ENCODE measurements at regions not wholly inside any gene's neighbourhood (a gene's known extent, or its start where the extent isn't known, plus 50 kb on each side); places are given as distances from the start of the nearest gene placed in this dataset.

DNA sequence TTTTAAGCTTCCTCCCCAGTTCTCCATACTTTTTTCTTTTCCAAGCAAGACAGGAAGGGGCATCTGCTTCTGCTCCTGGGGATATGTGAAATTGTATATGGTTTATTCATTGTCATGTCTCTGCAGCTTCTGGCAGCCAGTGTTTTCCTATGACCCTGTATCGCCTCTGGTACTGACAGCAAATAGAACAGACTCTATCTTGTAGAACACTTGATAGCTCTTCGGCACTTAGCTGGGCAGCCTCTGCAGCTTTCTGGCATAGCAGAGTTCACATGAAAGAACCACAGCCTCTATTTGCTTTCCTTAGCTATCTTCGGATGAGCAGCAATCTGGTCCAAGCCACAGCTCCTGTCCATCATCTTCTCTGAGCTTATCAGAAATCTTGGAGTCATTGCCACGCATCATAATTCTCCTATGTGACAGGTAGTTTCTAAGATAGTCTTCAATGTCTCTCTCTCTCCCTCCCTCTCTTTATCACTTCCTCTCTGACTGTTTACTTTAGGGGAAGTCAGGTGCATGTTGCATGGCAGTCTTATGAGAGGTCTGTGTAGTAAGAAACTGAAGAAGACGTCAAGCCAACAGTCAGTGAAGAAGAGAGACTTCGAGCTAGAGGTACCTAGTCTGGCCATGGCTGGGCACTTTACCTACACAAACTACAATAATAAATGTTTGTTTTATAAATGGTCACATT is 627.7 kb upstream of the CDH2 start:
- TF ChIP-seq, protein P1, sequence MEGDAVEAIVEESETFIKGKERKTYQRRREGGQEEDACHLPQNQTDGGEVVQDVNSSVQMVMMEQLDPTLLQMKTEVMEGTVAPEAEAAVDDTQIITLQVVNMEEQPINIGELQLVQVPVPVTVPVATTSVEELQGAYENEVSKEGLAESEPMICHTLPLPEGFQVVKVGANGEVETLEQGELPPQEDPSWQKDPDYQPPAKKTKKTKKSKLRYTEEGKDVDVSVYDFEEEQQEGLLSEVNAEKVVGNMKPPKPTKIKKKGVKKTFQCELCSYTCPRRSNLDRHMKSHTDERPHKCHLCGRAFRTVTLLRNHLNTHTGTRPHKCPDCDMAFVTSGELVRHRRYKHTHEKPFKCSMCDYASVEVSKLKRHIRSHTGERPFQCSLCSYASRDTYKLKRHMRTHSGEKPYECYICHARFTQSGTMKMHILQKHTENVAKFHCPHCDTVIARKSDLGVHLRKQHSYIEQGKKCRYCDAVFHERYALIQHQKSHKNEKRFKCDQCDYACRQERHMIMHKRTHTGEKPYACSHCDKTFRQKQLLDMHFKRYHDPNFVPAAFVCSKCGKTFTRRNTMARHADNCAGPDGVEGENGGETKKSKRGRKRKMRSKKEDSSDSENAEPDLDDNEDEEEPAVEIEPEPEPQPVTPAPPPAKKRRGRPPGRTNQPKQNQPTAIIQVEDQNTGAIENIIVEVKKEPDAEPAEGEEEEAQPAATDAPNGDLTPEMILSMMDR (IDR thresholded peaks at IDR 0.05), result no peak
- Histone ChIP-seq H3K4me3 (no peak overlapping the region), H3K9me3 (peaks cover 0 to 27% (median 9%) of the 10 kb centered on the region in 12 donors), H3K27ac (no peak overlapping the region), H3K27me3 (no peaks in the 10 kb centered on the region), H3K36me3 (no peaks in the 10 kb centered on the region), H3K4me1 (no peaks in the 10 kb centered on the region)
- intact Hi-C loops (cut with DNase I), result loop anchor here in 2 of 10 donors (10.0 kb wide), 1 partner anchor 60 kb away; no protein-coding TSS in a partner anchor
- no peak for DNase-seq
- WGBS, 4 donors, result 53 to 59% (median 57%) methylated on average over 6 of the region's 6 CpGs
- peak in 3 of 4 donors; percentile 36 to 50 (median 38) for ATAC-seq

GRCh38 chr18:28802546-28802945 is 625.6 kb upstream of the CDH2 start:
- no peaks in the 10 kb centered on the region for H3K27me3 ChIP-seq
- no peaks in the 10 kb centered on the region for H3K36me3 ChIP-seq
- no peak for DNase-seq
- 55 to 66% (median 61%) methylated on average over 4 of the region's 4 CpGs for WGBS, 4 donors
- no peak overlapping the region for H3K4me3 ChIP-seq
- intact Hi-C loops (cut with DNase I), result loop anchor here in 2 of 10 donors (10.0 kb wide), 1 partner anchor 62 kb away; no protein-coding TSS in a partner anchor
- TF ChIP-seq POLR2A (IDR thresholded peaks at IDR 0.05), result no peak
- TF ChIP-seq, protein P1 (IDR thresholded peaks at IDR 0.05), result no peak
- no peaks in the 10 kb centered on the region for H3K4me1 ChIP-seq
- H3K9me3 ChIP-seq, result peaks cover 0 to 7% (median 0%) of the 10 kb centered on the region in 12 donors
- H3K27ac ChIP-seq, result no peak overlapping the region
- ATAC-seq, result no peak

DNA sequence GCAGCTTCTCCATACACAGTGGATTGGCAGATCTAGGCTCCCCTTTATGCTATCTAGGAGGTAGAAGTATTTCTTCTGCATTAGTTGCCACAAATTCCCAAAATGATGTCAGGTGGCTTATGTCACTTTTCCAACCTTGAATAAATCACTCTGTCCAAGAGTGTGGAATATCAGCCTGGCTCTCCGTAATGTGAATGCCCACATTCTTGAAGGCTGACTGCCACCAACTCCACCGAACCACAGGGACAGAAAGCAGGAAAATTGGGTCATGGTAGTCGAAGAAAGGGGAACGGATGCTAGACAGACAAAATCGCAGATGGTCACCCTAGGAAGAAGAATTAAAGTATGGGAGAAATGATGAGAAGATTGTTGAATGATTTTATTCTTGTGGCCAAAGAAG is 624.9 kb upstream of the CDH2 start:
- Histone ChIP-seq H3K4me1 (no peaks in the 10 kb centered on the region), H3K4me3 (no peak overlapping the region), H3K9me3 (peaks cover 0 to 4% (median 0%) of the 10 kb centered on the region in 12 donors), H3K27ac (no peak overlapping the region), H3K36me3 (no peaks in the 10 kb centered on the region), H3K27me3 (no peaks in the 10 kb centered on the region)
- no peak for DNase-seq
- intact Hi-C loops (cut with DNase I), result loop anchor here in 2 of 10 donors (10.0 kb wide), 1 partner anchor 63 kb away; no protein-coding TSS in a partner anchor
- WGBS, 4 donors, result 91 to 96% (median 96%) methylated on average over 5 of the region's 5 CpGs
- TF ChIP-seq POLR2A (IDR thresholded peaks at IDR 0.05), result no peak
- TF ChIP-seq, protein P1 (IDR thresholded peaks at IDR 0.05), result no peak
- no peak for ATAC-seq

DNA sequence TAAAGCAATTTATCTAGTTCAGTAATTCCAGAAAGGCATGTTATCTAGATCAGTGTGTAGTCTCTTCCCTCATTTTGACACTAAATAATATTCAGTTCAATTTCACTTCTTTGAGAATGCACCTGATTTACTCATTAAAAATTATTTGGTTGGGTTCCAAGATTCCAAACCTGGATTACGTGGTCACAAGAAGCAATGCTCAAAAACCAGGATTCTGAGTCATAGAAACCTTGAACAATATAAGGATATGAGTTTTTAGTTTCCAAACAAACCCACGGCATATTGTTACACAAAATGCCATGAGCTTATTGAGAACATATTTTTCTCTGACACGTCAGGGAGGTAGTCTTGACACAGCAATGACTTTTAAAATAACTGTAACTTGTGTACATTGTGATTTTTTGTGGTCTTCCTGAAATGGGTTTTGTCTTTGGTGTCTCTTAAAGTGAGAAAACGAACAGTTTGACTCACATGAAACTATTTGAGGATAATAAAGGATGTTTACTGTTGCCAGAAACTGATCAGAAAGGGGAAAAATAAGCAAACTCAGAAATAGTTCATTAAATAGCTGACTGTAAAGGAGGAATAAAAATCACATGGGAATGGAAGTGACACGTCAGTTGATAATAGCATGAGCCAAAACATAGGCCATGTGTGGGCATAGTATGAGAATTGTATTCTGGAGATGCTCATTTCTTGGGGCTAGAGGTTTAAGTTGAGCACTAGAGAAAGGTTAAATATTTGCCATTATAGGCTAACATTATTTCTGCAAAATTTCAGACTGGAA is 617.7 kb upstream of the CDH2 start:
- no peak overlapping the region for H3K4me3 ChIP-seq
- no peak for DNase-seq
- peak in 3 of 4 donors; percentile 36 to 69 (median 57) for ATAC-seq
- 61 to 69% (median 64%) methylated on average over 5 of the region's 5 CpGs for WGBS, 4 donors
- no peaks in the 10 kb centered on the region for H3K9me3 ChIP-seq
- TF ChIP-seq, protein P1 (IDR thresholded peaks at IDR 0.05), result no peak
- TF ChIP-seq POLR2A (IDR thresholded peaks at IDR 0.05), result no peak
- no peaks in the 10 kb centered on the region for H3K36me3 ChIP-seq
- H3K27ac ChIP-seq, result peak overlapping the region in 7 of 12 donors; percentile 14 to 48 (median 23)
- H3K27me3 ChIP-seq, result no peaks in the 10 kb centered on the region
- intact Hi-C loops (cut with DNase I), result loop anchor here in 1 of 10 donors (5.0 kb wide), 1 partner anchor 53 kb away; no protein-coding TSS in a partner anchor
- peaks cover 0 to 7% (median 0%) of the 10 kb centered on the region in 12 donors for H3K4me1 ChIP-seq

Data from heart left ventricle (tissue), 16 donors.